GM21390 (cell line): ENCODE measurements at regions not wholly inside any gene's neighbourhood (a gene's known extent, or its start where the extent isn't known, plus 50 kb on each side); places are given as distances from the start of the nearest gene placed in this dataset.
"Not testable (repeated sequence)": the region's sequence is repeated elsewhere in the genome, so short reads cannot be mapped to it uniquely, and the experiment has no call there.

Experiments used
- ATAC-seq: cut with Tn5 transposase; IDR thresholded peaks from one replicate; pipeline ENCODE4 v1.9.1; 2021; ENCODE audit not compliant: unreplicated experiment

- ATAC-seq = no peak
Observed at GRCh38 chr13:86840250-86841191, 830.6 kb upstream of the SLITRK5 start.

GRCh38 chr13:86841264-86841663, 829.9 kb upstream of the SLITRK5 start:
- no peak for ATAC-seq

- no peak for ATAC-seq
Observed at GRCh38 chr13:86846501-86846900, 824.7 kb upstream of the SLITRK5 start.

- no peak for ATAC-seq
Observed at GRCh38 chr13:86848716-86849115, 822.5 kb upstream of the SLITRK5 start.

DNA sequence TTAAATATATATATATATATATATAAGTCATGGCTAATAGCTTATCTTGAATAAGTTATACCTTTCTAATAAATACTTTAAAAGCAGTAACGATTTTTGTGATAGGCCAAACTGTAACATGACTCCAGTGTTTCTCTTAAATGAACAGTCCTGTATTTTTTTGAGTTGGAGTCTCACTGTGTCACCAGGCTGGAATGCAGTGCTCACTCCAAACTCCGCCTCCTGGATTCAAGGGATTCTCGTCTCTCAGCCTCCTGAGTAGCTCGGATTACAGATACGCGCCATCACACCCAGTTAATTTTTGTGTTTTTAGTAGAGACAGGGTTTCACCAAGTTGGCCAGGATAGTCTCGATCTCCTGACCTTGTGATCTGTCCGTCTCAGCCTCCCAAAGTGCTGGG, 814.2 kb upstream of the SLITRK5 start:
- ATAC-seq = no peak

GRCh38 chr13:86858216-86858615, 813.0 kb upstream of the SLITRK5 start:
- ATAC-seq = no peak

DNA sequence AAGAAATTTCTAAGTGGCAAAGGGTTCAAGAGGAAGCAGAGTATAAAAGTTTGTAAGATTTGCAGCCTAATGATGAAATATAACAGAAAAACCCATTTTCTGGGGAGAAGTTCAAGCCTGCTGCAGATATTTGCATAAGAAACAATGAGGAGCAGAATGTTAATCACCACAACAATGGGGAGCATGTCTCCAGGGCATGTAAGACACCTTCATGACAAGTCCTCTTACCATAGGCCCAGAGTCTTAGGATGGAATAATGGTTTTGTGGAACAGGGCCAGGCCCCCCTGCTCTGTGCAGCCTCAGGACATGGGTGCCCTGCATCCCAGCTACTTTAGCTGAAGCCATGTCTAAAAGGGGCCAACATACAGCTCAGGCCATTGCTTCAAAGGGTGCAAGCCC, 809.0 kb upstream of the SLITRK5 start:
- ATAC-seq = no peak

GRCh38 chr13:86864376-86864775, 806.8 kb upstream of the SLITRK5 start:
- ATAC-seq = no peak

DNA sequence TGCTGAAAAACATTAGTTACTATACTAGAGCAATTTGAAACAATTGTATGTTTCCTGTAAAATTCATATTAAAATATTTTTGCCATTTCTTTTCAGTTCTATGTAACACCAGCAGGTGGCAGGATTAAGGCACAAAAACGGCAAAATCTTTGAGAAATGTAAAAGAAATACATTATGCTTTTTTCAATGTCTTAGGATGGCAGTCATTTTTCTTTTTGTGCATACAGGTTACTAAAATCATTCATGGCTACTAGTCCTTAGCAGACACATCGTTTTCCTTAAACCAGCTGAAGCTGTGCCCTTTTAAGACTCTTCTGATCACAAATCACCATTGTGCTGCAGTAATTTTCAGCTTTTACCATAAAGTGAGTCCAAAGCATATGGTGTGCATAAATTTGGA, 800.7 kb upstream of the SLITRK5 start:
- ATAC-seq = no peak

DNA sequence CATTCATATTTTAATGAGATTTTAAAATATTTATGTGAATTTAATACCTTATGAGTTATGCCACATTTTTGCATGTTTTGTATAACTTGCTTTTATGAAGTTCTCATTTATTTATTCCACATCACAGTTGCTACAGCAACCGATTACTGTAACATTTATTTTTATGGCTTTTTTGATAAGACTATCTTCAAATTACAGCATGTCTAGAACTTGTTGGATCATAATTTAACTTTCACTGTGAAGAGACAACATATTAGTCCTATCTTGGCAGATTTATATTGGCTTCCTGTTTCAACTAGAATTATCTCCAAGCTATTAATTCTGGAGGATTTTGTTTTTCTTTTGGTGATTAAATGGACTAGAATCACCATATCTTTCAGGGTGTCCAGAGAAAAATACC, 793.7 kb upstream of the SLITRK5 start:
- ATAC-seq = no peak

DNA sequence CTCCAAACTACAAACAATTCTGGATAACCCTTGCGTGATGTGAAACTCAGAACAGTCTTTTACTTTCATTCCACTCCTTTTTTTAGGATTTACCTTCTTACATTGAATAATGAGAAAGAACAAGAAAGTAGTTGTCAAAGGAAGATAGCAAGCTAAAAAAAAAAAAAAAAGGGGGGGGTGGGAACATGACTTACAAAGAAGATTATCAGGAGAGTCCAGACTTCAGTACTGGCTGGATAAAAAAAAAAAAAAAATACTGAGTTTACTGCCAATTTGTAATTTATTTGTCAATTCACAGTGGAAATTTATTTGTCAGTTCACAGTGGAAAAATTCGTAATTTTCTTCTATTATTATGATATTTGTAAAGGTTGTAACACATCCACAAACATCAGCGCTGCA, 792.4 kb upstream of the SLITRK5 start:
- ATAC-seq = no peak

GRCh38 chr13:86881390-86881789, 789.8 kb upstream of the SLITRK5 start:
- ATAC-seq = no peak

DNA sequence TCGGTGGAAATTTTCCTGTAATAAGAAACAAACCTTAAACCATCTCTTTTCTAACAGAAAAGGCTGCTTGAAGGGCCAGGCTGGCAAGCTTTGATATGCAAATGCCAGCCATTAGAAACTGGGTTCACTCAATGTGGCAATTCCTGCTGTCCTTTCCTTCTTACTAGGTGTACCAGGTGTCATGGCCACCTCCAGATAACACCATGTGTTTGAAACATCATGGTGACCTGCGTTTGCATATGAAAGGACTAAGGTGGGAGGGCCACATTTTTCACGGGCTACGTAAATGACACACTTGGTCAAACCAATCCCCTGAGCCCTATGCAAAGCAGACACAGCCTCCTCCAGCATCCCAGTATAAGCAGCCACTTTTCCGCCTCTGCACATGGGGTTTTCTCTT, 789.1 kb upstream of the SLITRK5 start:
- ATAC-seq = no peak

DNA sequence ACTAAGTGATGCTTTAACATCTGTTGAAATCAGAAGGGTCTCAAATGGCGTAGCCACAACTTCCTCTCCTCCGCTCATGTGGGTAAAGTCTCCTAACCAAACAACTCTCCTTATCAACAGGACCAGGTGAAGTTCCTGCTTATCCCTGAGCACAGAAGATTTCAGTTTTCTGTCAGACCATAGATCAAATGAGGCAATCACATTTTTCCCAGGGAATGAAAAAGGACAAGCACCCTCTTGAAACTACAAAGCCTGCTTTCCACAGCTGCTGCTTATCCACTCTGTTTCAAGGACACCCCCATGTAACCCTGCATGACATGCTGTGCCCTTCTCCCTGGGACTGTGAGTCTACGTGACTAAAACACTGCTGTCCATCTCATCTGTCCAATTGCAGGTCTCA, 788.3 kb upstream of the SLITRK5 start:
- ATAC-seq = no peak

GRCh38 chr13:86892330-86892729, 778.8 kb upstream of the SLITRK5 start:
- ATAC-seq = no peak

DNA sequence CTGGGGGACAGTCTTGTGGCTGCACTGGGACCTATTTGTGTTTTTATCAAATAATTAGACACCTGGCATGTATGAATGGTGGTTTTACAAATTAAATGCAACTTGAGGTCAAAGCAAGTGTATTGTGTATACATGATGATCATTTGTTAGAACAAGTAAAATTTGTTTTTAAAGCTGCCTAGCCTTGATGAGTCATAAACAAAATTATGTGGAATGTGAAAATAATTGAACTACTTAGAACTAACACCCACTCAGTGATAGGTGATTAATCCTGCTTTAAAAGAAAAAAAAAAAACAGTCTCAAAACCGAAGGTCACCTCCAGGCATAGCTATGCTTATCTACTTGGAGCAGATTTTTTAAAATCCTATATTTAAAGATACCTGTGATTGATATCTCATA, 770.3 kb upstream of the SLITRK5 start:
- ATAC-seq = no peak

DNA sequence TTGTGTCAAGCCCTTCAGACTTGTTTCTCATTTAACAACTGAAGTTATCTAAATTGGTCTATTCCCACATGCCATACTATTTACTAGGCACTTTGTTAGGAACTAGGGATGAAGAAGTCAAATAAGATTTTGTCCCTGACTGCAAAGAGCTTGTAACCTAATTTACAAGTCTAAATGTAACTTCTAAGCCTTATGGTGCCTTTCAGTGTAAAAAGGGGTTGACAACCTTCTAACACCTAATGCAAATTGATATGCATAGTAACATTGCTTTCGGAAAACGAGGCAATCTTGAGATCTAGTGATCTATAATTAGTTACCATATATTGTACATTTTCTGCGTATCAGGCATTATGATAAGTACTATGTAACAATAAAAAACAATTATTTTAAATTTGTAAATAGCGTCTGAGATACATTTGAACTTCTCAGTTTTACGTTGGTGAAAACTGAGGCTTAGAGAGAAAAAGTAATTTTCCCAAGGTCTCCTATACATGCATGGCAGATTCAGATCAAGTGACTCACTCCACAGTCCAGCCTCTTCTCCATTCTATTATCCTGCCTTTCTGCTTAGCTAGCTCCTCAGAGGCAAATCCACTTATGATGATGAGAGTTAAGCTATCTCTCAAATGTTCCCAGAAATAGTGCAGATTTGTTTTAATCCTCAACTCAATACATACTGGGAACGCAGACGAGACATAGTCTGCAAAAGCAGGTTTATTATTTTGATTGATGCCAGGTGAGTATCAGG, 764.9 kb upstream of the SLITRK5 start:
- ATAC-seq = no peak

DNA sequence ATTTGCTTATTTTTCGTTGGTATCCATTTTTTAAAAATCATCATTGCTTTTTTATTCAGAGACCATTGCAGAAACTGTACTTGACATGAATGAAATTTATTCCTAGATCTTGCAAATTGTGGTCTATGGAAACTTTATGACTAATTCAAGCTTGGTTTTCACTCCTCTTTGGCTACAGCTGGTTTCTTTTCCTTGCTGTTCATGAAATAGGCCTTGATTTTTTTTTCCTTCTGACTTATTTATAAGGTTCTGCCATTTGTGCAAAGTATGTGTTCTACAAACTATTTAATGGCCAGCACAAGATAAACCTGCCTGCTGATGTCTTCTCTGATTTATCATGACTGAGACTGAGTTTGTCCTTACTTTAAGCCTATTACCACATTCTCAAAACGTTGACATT, 764.0 kb upstream of the SLITRK5 start:
- no peak for ATAC-seq

GRCh38 chr13:86909318-86909717, 761.9 kb upstream of the SLITRK5 start:
- ATAC-seq = no peak

- ATAC-seq = no peak
Observed at GRCh38 chr13:86914757-86915156, 756.4 kb upstream of the SLITRK5 start.

DNA sequence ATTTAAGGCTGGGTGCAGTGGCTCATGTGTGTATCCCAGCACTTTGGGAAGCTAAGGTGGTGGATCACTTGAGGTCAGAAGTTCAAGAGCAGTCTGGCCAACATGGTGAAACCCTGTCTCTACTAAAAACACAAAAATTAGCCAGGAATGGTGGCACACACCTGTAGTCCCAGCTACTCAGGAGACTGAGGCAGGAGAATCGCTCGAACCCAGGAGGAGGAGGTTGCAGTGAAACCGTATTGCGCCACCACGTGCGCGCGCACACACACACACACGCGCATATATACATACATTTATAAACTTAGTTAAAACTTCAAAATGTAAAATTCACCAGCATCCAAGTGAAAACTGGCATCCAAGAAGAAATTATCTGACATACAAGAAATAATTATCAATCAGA, 753.7 kb upstream of the SLITRK5 start:
- not testable (repeated sequence) for ATAC-seq

DNA sequence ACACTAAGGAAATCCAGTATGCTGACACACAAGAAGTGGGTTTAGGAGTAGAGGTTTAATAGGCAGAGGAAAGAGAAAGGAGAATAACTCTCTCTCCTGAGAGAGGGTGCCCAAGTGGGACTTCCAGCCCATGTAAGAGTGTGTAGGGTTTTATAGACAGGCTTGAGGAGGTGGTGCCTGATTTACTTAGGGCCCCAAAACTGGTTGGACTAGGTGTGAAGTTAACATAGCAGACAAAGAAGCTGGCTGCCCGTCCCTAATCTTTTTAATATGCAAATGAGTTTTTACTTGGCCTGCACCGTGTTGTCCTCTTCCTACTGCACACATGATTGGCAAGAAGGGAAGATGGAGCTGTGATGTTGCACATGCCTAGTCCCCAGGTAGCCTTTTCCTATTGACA, 752.5 kb upstream of the SLITRK5 start:
- no peak for ATAC-seq
